ENCODE measurements at regions not wholly inside any gene's neighbourhood (a gene's known extent, or its start where the extent isn't known, plus 50 kb on each side); places are given as distances from the start of the nearest gene placed in this dataset.

- DNase-seq (ENCODE audit: low read depth): no peak
- no peak overlapping the region for H3K4me3 ChIP-seq (ENCODE audit: low read depth, low read length)
- no peak for TF ChIP-seq CTCF (IDR thresholded peaks at IDR 0.05; ENCODE audit: control insufficient read depth, extremely low read depth, insufficient read depth)
Measured at GRCh38 chr10:83476211-83476610, 663.1 kb upstream of the GHITM start.

- no peak for DNase-seq (ENCODE audit: low read depth)
- no peak for TF ChIP-seq CTCF (IDR thresholded peaks at IDR 0.05; ENCODE audit: control insufficient read depth, extremely low read depth, insufficient read depth)
- no peak overlapping the region for H3K4me3 ChIP-seq (ENCODE audit: low read depth, low read length)
Measured at GRCh38 chr10:83489161-83489560, 650.1 kb upstream of the GHITM start.

GRCh38 chr10:83492004-83492403, 647.3 kb upstream of the GHITM start:
- no peak for DNase-seq (ENCODE audit: low read depth)
- H3K4me3 ChIP-seq (ENCODE audit: low read depth, low read length): no peak overlapping the region
- no peak for TF ChIP-seq CTCF (IDR thresholded peaks at IDR 0.05; ENCODE audit: control insufficient read depth, extremely low read depth, insufficient read depth)

GRCh38 chr10:83512681-83513080, 626.6 kb upstream of the GHITM start:
- TF ChIP-seq CTCF (IDR thresholded peaks at IDR 0.05; ENCODE audit: control insufficient read depth, extremely low read depth, insufficient read depth): no peak
- DNase-seq (ENCODE audit: low read depth): no peak

GRCh38 chr10:83515001-83515400, 624.3 kb upstream of the GHITM start:
- no peak for TF ChIP-seq CTCF (IDR thresholded peaks at IDR 0.05; ENCODE audit: control insufficient read depth, extremely low read depth, insufficient read depth)
- H3K4me3 ChIP-seq (ENCODE audit: low read depth, low read length): no peak overlapping the region
- no peak for DNase-seq (ENCODE audit: low read depth)

More at GRCh38 chr10:83512681-83513080, 626.6 kb upstream of the GHITM start:
- no peak overlapping the region for H3K4me3 ChIP-seq (ENCODE audit: low read depth, low read length)

GRCh38 chr10:83516788-83517187, 622.5 kb upstream of the GHITM start:
- DNase-seq (ENCODE audit: low read depth): no peak
- TF ChIP-seq CTCF (IDR thresholded peaks at IDR 0.05; ENCODE audit: control insufficient read depth, extremely low read depth, insufficient read depth): no peak

GRCh38 chr10:83517456-83517855, 621.9 kb upstream of the GHITM start:
- no peak for DNase-seq (ENCODE audit: low read depth)
- H3K4me3 ChIP-seq (ENCODE audit: low read depth, low read length): no peak overlapping the region
- no peak for TF ChIP-seq CTCF (IDR thresholded peaks at IDR 0.05; ENCODE audit: control insufficient read depth, extremely low read depth, insufficient read depth)

More at GRCh38 chr10:83516788-83517187, 622.5 kb upstream of the GHITM start:
- H3K4me3 ChIP-seq (ENCODE audit: low read depth, low read length): no peak overlapping the region
